Ishikawa (cell line): ENCODE measurements at regions not wholly inside any gene's neighbourhood (a gene's known extent, or its start where the extent isn't known, plus 50 kb on each side); places are given as distances from the start of the nearest gene placed in this dataset.

ENCODE experiments used
- CEBPB ChIP-seq: IDR thresholded peaks from 2 replicates; pipeline ENCODE4 v1.6.1; 2012
- CREB1 ChIP-seq: IDR thresholded peaks from 2 replicates; pipeline ENCODE4 v1.6.1; 2012; ENCODE audit warnings: low read depth
- EGR1 ChIP-seq: IDR thresholded peaks from 2 replicates; pipeline ENCODE4 v1.6.1; 2012
- EP300 ChIP-seq: IDR thresholded peaks from 2 replicates; pipeline ENCODE4 v1.6.1; 2012; ENCODE audit warnings: borderline replicate concordance
- FOXM1 ChIP-seq: IDR thresholded peaks from 2 replicates; pipeline ENCODE4 v1.6.1; 2012; ENCODE audit warnings: low read depth, borderline replicate concordance
- NFIC ChIP-seq: IDR thresholded peaks from 2 replicates; pipeline ENCODE4 v1.6.1; 2012
- RAD21 ChIP-seq: IDR thresholded peaks from 2 replicates; pipeline ENCODE4 v1.6.1; 2012; ENCODE audit warnings: low read depth
- TAF1 ChIP-seq: IDR thresholded peaks from 2 replicates; pipeline ENCODE4 v1.6.1; 2012; ENCODE audit warnings: low read depth, mild to moderate bottlenecking
- TCF12 ChIP-seq: IDR thresholded peaks from 2 replicates; pipeline ENCODE4 v1.6.1; 2012; ENCODE audit warnings: low read depth
- TEAD4 ChIP-seq: IDR thresholded peaks from 2 replicates; pipeline ENCODE4 v1.6.1; 2012
- YY1 ChIP-seq: IDR thresholded peaks from 2 replicates; pipeline ENCODE4 v1.6.1; 2012; ENCODE audit warnings: low read depth
- ZBTB7A ChIP-seq: IDR thresholded peaks from 2 replicates; pipeline ENCODE4 v1.6.1; 2012; ENCODE audit warnings: low read depth
- TF ChIP-seq, protein P1 (sequence below): IDR thresholded peaks from 2 replicates; pipeline ENCODE4 v1.6.1; 2012
- TF ChIP-seq, protein P2 (sequence below): IDR thresholded peaks from 2 replicates; pipeline ENCODE4 v1.6.1; 2012
- TF ChIP-seq, protein P3 (sequence below): IDR thresholded peaks from 2 replicates; pipeline ENCODE4 v1.6.1; 2012; ENCODE audit warnings: low read depth, mild to moderate bottlenecking

DNA sequence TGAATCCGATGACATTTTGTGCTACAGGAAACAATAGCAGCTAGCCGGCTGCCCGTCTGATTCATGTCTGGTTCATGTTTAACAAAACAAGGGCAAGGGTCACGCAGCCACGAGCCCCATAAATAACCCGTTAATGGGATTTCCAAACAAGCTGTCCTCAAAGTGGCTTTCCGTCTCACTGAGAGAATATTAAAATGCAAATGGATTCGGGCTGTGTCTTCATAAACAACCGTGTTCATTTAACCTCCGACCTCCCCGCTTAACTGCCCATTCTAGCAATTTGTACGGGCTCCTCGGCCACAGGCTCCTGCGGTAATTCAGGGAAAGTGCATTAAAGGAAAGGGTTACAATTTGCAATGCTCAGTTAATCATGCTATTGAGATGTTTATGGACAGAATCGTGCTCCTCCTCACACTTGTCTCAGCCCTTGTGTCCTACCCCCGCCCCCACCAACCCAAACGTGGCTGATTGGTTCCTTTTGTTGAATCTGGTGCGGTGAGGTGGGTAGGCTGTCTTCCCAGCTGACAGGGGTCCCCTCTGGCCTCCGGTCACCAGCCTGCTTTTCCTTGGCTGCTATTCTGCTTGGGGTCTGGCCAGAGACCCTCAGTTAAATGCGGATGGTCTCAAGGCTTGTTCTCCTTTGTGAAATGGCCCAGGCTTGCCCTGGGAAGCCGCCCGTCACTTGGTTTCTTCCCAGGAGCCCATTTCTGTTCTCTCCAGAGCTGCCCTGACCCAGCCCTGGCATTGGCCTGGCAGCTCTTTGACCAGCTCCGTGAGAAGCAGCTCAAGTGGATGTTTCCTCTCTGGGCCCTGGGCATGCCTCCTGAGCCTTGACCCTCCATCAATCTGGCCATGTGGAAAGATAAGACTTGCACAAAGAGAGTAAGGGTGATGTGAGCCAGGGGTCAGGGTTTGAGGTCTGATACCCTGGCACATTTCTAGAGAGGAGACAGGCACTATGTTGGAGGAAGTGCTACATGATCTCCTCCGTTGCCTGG, 200.7 kb upstream of the POU3F1 start:
- no peak for TF ChIP-seq CREB1
- no peak for TF ChIP-seq ZBTB7A
- TF ChIP-seq EGR1 = no peak

DNA sequence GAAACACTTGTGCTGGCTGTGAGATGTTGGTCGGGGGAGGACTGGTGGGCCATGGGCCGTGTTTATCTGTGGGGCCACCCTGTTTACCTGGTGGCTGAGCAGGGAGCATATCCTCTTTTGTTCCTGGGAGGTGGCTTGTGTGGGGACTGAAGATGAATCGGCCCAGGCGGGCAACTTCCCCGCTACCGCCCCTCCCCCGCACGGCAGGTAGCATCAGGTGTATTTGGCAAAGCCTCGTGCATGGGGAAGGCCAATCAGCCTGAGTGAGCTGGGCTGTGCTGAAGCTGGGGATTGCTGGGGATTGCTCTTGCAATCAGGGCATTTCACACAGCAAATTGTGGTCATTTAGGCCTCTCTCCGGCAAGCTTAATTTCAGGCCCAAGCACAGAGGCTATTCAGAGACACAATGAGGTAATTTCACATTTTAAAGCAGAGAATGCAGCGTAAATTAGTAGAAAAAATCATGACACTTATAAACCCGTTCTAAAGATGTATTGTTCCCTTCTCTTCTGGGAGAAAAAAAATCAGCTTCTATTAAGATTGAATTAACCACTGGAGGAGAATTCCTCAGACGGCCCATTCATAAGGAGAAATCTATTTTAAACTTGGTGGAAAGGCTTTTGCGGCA, 197.7 kb upstream of the POU3F1 start:
- TF ChIP-seq ZBTB7A (no peak), YY1 (no peak), RAD21 (no peak), TEAD4 (no peak), CEBPB (no peak), FOXM1 (no peak), CREB1 (no peak), EGR1 (no peak), NFIC (no peak), TAF1 (no peak), TCF12 (no peak), EP300 (no peak)
- TF ChIP-seq, protein P1, sequence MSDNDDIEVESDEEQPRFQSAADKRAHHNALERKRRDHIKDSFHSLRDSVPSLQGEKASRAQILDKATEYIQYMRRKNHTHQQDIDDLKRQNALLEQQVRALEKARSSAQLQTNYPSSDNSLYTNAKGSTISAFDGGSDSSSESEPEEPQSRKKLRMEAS = no peak
- TF ChIP-seq, protein P2, sequence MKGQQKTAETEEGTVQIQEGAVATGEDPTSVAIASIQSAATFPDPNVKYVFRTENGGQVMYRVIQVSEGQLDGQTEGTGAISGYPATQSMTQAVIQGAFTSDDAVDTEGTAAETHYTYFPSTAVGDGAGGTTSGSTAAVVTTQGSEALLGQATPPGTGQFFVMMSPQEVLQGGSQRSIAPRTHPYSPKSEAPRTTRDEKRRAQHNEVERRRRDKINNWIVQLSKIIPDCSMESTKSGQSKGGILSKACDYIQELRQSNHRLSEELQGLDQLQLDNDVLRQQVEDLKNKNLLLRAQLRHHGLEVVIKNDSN = no peak
- TF ChIP-seq, protein P3, sequence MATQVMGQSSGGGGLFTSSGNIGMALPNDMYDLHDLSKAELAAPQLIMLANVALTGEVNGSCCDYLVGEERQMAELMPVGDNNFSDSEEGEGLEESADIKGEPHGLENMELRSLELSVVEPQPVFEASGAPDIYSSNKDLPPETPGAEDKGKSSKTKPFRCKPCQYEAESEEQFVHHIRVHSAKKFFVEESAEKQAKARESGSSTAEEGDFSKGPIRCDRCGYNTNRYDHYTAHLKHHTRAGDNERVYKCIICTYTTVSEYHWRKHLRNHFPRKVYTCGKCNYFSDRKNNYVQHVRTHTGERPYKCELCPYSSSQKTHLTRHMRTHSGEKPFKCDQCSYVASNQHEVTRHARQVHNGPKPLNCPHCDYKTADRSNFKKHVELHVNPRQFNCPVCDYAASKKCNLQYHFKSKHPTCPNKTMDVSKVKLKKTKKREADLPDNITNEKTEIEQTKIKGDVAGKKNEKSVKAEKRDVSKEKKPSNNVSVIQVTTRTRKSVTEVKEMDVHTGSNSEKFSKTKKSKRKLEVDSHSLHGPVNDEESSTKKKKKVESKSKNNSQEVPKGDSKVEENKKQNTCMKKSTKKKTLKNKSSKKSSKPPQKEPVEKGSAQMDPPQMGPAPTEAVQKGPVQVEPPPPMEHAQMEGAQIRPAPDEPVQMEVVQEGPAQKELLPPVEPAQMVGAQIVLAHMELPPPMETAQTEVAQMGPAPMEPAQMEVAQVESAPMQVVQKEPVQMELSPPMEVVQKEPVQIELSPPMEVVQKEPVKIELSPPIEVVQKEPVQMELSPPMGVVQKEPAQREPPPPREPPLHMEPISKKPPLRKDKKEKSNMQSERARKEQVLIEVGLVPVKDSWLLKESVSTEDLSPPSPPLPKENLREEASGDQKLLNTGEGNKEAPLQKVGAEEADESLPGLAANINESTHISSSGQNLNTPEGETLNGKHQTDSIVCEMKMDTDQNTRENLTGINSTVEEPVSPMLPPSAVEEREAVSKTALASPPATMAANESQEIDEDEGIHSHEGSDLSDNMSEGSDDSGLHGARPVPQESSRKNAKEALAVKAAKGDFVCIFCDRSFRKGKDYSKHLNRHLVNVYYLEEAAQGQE = no peak

DNA sequence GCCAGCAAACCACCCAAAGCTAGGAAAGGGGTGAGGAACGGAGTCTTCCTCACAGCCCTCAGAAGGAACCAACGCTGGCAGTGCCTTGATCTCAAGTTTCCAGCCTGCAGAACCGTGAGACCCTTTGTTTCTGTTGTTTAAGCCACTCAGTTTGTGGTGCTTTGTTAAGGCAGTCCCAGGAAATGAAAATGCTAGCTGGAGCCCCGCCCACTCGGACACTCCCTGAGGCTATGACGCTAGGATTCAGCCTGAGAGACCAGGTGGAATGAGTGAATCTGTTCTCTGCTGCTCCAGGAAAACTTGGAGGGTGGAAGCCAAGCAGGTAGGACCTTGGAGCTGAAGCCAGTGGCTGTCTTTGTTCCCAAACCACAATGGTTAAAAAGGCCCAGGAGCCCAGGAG, 196.5 kb upstream of the POU3F1 start:
- TF ChIP-seq NFIC = no peak
- TF ChIP-seq ZBTB7A = no peak
- TF ChIP-seq YY1 = no peak
- no peak for TF ChIP-seq EGR1
- TF ChIP-seq TAF1 = no peak
- TF ChIP-seq EP300 = no peak
- TF ChIP-seq TEAD4 = no peak
- TF ChIP-seq TCF12 = no peak
- TF ChIP-seq CREB1 = no peak
- TF ChIP-seq, protein P3 = no peak
- TF ChIP-seq, protein P2 = no peak
- no peak for TF ChIP-seq FOXM1
- TF ChIP-seq RAD21 = no peak
- TF ChIP-seq, protein P1 = no peak
- no peak for TF ChIP-seq CEBPB

DNA sequence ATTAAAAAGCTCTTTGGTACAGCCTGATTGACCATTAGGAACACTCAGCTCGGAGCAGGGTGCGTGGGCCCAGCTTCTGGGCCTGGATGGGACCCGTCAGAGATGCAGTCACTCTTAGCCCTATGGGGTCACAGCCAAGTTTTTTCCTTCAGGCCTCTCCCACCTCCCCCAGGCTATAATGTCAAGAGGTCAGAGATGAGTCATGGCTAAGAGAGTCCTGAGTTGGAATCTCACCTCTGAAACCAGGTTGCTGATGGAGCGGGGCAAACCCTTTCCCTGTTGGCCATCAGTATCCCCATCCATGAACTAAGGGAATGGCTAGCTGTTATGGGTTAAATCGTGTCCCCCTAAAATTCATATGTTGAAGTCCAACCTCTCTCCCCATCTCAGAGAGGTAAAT, 195.9 kb upstream of the POU3F1 start:
- TF ChIP-seq CREB1 (no peak), EGR1 (no peak), TEAD4 (no peak), NFIC (no peak), CEBPB (no peak), TAF1 (no peak), RAD21 (no peak), FOXM1 (no peak), ZBTB7A (no peak), TCF12 (no peak), YY1 (no peak), EP300 (no peak)
- TF ChIP-seq, protein P1 = no peak
- TF ChIP-seq, protein P3 = no peak
- TF ChIP-seq, protein P2 = no peak
